Jurkat, Clone E6-1 (cell line): ENCODE measurements at regions not wholly inside any gene's neighbourhood (a gene's known extent, or its start where the extent isn't known, plus 50 kb on each side); places are given as distances from the start of the nearest gene placed in this dataset.

Experiments
- DNase-seq: peaks from one replicate; pipeline ENCODE4 v3.0.0-alpha.2; 2011; ENCODE audit warnings: low read depth, low spot score
- H3K4me3 ChIP-seq: 2 replicates; pipeline ENCODE4 v1.5.1; 2011; ENCODE audit warnings: mild to moderate bottlenecking, low read length, control low read depth, moderate library complexity

DNA sequence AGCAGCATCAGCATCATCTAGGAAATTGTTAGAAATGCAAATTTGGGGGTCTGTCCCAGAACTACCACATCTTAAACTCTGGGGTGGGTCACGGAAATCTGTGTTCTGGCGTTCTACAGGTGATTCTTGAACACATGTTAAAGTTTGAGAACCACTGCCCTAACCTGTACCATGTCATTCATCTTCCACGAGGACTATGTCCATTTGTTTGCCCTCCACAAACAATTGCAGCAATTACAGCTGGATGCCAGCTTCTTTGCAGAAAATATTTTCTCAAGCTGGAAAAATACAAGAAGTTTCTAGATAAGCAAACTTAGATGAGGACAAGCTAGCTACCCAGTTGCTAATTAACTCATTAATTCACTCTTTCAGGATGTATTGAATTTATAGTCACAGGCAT, 54.1 kb downstream of the MAFB start:
- H3K4me3 ChIP-seq, result no peak overlapping the region
- DNase-seq, result no peak

- DNase-seq, result no peak
- H3K4me3 ChIP-seq, result no peak overlapping the region
These were observed 55.7 kb downstream of the MAFB start for GRCh38 chr20:40633123-40633850.

DNA sequence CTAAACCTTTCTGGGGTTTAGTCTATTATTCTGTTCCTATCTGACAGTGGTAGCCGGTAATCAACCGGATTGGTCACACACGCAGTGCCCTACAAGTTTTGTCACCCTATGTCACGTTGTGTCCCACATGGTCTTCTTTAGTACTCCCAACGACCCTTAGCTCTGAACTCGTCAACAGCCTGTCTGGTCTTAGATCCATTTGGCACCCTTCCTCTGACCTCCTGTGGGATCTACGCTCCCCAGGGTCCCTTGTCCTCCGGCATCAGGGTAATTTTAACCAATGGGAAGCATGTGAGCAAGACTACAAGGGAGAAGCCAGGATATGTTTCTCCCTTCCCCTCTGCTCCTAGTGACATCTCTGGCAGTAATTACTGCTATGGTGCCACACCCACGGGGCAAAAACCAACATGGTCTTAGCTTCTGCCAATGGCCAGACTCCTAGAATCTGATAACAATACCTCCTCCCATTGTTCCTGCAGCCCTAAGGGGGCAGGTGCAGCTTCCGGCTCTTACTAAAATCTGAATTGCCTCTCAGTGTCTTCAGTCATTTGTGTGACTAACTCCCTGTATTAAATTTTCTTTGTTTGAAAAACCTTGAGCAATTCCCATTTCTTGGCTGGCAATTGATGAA, 56.6 kb downstream of the MAFB start:
- no peak overlapping the region for H3K4me3 ChIP-seq
- DNase-seq, result no peak

GRCh38 chr20:40631119-40631631, 57.9 kb downstream of the MAFB start:
- no peak overlapping the region for H3K4me3 ChIP-seq
- no peak for DNase-seq

- no peak for DNase-seq
These were observed 58.3 kb downstream of the MAFB start for GRCh38 chr20:40630713-40631112.

GRCh38 chr20:40630099-40630498, 58.9 kb downstream of the MAFB start:
- no peak for DNase-seq

More at GRCh38 chr20:40630713-40631112, 58.3 kb downstream of the MAFB start:
- no peak overlapping the region for H3K4me3 ChIP-seq

GRCh38 chr20:40628877-40629276, 60.2 kb downstream of the MAFB start:
- no peak for DNase-seq
- H3K4me3 ChIP-seq, result no peak overlapping the region

More at GRCh38 chr20:40630099-40630498, 58.9 kb downstream of the MAFB start:
- H3K4me3 ChIP-seq, result no peak overlapping the region

DNA sequence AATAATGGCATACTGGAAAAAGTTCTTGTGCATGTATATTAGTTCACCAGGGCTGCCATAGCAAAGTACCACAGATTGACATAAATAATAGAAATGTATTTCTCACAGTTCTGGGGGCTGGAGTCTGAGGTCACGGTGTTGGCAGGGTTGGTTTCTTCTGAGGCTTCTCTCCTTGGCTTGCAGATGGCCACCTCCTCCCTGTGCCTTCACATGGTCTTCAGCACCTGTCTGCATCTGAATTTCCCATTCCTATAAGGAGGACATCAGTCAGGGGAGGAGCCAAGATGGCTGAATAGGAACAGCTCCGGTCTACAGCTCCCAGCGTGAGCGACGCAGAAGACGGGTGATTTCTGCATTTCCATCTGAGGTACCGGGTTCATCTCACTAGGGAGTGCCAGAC, 70.0 kb downstream of the MAFB start:
- H3K4me3 ChIP-seq, result peak overlapping the region; percentile 43
- DNase-seq, result peak; percentile 1

DNA sequence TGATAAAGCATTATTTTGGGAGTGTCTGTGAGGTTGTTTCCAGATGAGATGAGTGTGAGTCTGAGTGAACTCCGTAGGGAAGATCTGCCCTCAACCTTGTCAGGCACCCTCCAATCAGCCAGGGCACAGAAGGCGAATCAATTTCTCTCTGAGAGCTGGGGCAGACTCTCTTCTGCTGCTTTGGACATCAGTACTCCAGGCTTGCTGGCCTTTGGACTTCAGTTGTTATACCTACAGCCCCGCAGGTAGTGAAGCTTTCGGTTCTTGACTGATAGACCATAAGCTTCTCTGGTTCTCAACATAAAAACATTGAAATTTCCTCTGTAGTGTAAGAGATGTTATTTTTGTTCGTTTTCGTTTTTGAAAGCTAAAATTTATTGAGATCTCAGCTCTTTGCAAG, 71.4 kb downstream of the MAFB start:
- no peak overlapping the region for H3K4me3 ChIP-seq
- no peak for DNase-seq

- DNase-seq, result no peak
- no peak overlapping the region for H3K4me3 ChIP-seq
These were observed 76.2 kb downstream of the MAFB start for GRCh38 chr20:40612837-40613236.

DNA sequence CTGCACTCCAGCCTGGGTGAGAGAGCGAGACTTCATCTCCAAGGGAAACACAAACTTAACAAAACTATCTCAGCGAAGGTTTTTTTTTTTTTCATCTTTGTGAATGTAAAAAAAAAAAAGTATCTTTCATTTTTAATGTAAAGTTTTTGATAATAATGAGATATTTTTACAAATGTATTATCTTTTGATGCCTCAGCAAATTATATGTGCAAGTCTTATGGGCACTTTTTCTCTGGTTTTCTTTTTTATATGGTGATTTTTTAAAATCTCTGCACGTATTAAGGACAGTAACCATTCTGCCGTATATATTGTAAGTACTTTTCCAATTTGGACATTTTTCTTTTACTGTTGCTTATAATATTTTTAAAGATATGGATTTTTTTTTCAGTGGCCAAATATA, 76.8 kb downstream of the MAFB start:
- no peak overlapping the region for H3K4me3 ChIP-seq
- DNase-seq, result no peak

DNA sequence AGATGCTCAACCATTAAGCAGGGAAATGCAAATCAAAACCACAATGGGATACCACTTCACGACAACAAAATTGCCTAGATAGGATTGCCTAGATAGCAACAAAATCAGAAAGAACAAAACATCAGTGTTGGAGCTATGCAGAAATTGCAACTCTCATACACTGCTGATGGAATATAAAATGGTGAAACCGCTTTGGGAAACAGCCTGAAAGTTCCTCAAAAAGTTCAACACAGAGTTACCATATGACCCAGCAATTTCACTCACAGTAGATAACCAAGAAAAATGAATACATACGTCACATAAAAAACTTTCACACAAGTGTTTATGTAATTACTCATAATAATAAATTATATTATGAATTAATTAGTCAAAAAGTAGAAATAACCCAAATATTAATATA, 78.3 kb downstream of the MAFB start:
- DNase-seq, result no peak
- H3K4me3 ChIP-seq, result no peak overlapping the region

GRCh38 chr20:40607927-40608326, 81.1 kb downstream of the MAFB start:
- H3K4me3 ChIP-seq, result no peak overlapping the region
- no peak for DNase-seq

DNA sequence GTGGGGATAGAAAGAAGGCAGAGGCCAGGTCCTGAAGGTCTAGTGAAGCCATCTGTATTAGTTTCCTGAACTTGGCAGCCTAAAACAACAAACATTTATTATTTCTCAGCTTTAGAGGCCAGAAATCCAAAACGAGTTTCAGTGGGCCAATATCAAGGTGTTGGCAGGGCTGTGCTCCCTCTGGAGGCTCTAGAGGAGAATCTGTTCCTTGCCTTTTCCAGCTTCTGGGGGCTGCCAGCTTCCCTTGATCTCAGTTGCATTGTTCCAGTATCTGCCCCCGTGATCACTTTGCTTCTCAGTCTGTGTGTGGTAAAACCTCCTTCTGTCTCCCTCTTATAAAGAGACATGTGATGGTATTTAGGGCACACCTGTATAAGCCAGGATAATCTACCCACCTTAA, 82.4 kb downstream of the MAFB start:
- H3K4me3 ChIP-seq, result no peak overlapping the region
- no peak for DNase-seq

GRCh38 chr20:40606237-40606636, 82.8 kb downstream of the MAFB start:
- no peak overlapping the region for H3K4me3 ChIP-seq
- DNase-seq, result no peak

DNA sequence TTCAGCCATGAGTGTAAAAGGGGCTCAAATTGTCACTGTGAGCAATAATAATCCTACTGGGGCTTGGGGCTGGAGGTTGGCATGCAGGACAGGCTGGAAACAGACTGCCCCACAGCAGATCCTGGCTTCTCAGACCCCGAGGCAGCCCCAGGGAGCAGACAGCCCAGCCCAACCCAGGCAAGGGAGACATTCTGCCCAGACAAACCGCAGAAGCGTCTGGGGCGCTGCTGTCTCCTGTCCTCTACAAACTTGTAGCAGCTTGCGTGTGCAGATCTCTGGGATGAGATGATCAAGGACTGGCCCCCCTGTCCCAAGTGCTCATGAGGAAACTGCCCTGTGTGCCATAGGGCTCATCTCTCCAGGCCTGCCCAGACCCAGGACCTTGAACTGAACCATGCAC, 84.6 kb downstream of the MAFB start:
- no peak overlapping the region for H3K4me3 ChIP-seq
- no peak for DNase-seq

DNA sequence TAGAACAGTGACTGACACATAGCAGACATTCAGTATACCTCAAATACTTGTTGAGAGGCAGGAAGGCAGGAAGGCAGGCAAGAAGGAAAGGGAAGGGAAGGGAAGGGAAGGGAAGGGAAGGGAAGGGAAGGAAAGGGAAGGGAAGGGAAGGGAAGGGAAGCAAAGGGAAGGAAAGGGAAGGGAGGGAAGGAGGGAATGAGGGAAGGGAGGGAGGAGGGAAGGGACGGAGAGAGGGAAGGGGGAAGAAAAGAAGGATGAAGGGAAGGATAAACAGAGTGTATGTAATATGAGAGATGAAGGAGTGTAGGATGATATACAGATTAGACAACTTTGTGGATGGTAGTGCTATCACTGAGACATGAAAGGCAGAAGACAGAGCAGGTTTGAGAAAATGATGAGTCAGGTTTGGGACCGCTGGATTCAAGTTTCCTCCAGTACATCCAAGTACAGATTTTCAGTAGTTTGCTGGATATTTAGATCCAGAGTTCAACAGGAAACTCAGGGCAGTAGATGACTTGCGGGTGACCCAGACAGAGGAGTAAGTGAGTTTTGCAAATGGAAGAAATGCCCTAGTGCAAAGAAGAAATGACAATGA, 85.9 kb downstream of the MAFB start:
- DNase-seq, result no peak
- no peak overlapping the region for H3K4me3 ChIP-seq

GRCh38 chr20:40602381-40602780, 86.7 kb downstream of the MAFB start:
- no peak overlapping the region for H3K4me3 ChIP-seq
- no peak for DNase-seq

DNA sequence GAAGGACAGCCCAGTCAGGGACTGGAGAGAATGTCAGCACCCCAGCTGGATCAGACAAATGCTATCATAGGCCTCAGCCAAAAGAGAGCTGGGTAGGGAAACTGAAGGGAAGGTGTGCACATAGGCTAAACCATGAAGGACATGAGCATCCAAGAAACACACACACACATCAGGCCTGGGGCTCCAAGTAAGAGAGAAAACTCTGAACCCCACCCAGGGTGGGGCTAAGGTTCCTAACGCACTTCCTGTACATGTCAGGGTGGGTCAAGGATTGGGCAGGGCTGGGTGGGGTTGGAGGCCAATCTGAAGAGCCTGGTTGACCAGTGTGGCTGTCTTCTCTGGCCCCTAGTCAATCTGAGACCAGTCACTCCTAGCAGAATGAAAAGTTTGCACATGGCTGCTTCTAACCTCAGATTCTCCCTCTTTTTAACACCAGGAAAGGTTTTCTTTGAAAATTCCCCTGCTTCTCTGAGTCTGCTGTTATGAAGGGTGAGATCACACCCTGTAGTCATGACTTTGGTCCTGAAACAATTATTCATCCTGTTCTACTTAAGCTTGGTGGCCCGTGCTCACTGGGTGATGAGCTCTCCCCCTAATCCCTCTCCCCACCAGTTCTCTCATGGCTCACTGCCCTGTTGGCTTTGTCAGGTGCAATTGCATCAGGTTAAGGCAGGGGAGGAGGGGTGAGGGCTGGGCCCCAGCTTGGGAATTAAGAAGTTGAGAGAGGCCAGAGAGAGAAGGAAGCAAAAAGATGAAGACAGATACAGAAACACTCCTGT, 88.4 kb downstream of the MAFB start:
- no peak for DNase-seq
- no peak overlapping the region for H3K4me3 ChIP-seq

DNA sequence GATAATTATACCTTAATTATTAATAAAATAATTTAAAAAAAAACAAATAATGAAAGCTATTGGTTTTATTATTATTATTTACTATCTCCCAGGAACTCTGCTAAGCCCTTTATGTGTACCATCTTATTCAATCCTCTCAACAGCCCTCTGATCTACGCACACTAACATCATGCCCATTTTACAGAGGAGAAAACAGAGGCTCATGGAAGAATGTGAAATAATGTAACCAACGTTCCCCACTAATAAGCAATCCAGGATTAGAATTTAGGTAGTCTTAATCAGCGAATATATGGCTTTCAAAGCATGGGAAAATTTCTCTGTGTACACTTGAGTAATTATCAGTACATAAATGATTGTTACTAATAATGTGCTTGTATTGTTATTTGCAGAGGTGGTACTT, 89.0 kb downstream of the MAFB start:
- DNase-seq, result no peak
- no peak overlapping the region for H3K4me3 ChIP-seq
